ENCODE measurements at regions not wholly inside any gene's neighbourhood (a gene's known extent, or its start where the extent isn't known, plus 50 kb on each side); places are given as distances from the start of the nearest gene placed in this dataset.

DNA sequence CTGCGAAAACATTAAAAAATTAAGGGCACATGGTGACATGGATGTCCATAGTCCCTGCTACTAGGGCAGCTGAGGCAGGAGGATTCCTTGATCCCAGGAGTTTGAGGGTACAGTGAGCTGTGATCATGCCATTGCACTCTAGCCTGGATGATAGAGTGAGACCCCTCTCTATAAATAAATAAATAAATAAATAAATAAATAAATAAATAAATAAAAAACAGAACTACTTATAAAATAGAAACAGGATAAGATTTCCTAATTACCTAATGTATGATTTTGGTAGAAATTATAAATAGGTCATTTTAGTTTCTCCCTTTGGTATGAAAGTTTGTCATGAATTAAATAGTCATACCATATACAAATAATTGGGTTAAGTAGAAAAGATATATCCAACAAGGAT, 916.2 kb downstream of the GRIK2 start:
- TF ChIP-seq POLR2AphosphoS5 (IDR thresholded peaks at IDR 0.05), result no peak
- TF ChIP-seq, protein P1, sequence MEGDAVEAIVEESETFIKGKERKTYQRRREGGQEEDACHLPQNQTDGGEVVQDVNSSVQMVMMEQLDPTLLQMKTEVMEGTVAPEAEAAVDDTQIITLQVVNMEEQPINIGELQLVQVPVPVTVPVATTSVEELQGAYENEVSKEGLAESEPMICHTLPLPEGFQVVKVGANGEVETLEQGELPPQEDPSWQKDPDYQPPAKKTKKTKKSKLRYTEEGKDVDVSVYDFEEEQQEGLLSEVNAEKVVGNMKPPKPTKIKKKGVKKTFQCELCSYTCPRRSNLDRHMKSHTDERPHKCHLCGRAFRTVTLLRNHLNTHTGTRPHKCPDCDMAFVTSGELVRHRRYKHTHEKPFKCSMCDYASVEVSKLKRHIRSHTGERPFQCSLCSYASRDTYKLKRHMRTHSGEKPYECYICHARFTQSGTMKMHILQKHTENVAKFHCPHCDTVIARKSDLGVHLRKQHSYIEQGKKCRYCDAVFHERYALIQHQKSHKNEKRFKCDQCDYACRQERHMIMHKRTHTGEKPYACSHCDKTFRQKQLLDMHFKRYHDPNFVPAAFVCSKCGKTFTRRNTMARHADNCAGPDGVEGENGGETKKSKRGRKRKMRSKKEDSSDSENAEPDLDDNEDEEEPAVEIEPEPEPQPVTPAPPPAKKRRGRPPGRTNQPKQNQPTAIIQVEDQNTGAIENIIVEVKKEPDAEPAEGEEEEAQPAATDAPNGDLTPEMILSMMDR (IDR thresholded peaks at IDR 0.05), result no peak
- no peak for TF ChIP-seq POLR2A (IDR thresholded peaks at IDR 0.05)
